GM10248 (cell line): ENCODE measurements at regions not wholly inside any gene's neighbourhood (a gene's known extent, or its start where the extent isn't known, plus 50 kb on each side); places are given as distances from the start of the nearest gene placed in this dataset.
A peak's percentile ranks its signal among the peaks of the same experiment; 100 is the strongest.

ENCODE experiments used
- CTCF ChIA-PET: fragments of 300-600 bp; sonication (Branson Sonifier 250); formaldehyde crosslinking; extraction: SDS; loops from one replicate; lab custom pipeline; 2021; ENCODE audit warnings: antibody characterized with exemption; lab: Yijun Ruan, JAX
- POLR2A ChIA-PET: fragments of 350-650 bp; sonication (Branson Sonifier 250); formaldehyde crosslinking; extraction: SDS; loops from one replicate; lab custom pipeline; 2020; ENCODE audit warnings: antibody characterized with exemption; lab: Yijun Ruan, JAX
- DNase-seq: peaks from one replicate; pipeline ENCODE4 v3.0.0; 2012; ENCODE audit errors: extremely low spot score
- TF ChIP-seq, protein P1 (sequence below): IDR thresholded peaks from 2 replicates; pipeline ENCODE4 v1.5.1; 2012; ENCODE audit warnings: mild to moderate bottlenecking, low read depth; ENCODE audit errors: extremely low read depth, missing control alignments, control extremely low read depth

DNA sequence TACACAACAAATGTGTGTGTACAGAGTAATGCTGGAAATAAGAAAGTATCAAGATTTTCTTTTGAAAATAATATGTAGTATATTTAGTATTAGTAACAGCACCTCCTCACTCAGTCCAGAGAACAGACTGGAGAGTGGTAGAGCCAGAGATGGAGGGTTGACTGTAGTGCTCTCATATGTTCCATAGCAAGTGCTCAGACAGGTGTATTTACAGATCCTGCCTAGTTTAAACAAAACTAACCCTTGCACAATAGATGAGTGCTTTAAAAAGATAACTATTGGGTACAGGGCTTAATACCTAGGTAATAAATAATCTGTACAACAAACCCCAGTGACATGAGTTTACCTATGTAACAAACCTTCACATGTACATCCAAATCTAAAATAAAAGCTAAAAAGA, 381.0 kb upstream of the EMCN start:
- CTCF ChIA-PET: interaction anchor here (1.1 to 1.4 kb wide), 2 partner anchors 16 to 17 kb away, joined by 3 read pairs; no protein-coding TSS in a partner anchor
- no peak for DNase-seq
- POLR2A ChIA-PET: no interaction called here
- TF ChIP-seq, protein P1, sequence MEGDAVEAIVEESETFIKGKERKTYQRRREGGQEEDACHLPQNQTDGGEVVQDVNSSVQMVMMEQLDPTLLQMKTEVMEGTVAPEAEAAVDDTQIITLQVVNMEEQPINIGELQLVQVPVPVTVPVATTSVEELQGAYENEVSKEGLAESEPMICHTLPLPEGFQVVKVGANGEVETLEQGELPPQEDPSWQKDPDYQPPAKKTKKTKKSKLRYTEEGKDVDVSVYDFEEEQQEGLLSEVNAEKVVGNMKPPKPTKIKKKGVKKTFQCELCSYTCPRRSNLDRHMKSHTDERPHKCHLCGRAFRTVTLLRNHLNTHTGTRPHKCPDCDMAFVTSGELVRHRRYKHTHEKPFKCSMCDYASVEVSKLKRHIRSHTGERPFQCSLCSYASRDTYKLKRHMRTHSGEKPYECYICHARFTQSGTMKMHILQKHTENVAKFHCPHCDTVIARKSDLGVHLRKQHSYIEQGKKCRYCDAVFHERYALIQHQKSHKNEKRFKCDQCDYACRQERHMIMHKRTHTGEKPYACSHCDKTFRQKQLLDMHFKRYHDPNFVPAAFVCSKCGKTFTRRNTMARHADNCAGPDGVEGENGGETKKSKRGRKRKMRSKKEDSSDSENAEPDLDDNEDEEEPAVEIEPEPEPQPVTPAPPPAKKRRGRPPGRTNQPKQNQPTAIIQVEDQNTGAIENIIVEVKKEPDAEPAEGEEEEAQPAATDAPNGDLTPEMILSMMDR: no peak

DNA sequence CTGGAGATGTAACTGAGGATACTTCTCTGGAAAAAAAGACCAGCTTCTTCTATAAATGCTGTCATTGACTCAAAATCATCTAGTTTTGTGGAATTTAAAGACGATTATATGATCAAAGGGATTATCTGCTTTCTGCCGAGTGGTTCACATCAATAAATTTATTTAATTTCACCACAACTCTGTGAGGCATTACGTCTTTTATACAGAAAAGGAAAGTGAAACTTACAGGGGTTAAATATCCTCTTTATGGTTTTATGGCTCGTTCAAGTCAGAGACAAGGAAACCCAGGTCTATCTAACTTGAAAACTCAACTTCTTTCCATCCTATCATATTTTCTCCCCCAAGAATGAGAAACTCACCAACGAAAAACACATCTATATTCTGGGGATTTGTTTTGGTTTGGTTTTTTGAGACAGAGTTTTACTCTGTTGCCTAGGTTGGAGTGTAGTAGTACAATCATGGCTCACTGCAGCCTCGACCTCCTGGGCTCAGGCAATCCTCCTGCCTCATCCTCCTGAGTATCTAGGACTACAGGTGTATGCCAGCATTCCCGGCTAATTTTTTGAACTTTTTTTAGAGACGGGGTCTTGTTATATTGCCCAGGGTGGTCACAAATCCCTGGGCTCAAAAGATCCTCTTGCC, 377.9 kb upstream of the EMCN start:
- ChIA-PET CTCF (no interaction called here), POLR2A (no interaction called here)
- peak; percentile 36 for DNase-seq
- TF ChIP-seq, protein P1: no peak

DNA sequence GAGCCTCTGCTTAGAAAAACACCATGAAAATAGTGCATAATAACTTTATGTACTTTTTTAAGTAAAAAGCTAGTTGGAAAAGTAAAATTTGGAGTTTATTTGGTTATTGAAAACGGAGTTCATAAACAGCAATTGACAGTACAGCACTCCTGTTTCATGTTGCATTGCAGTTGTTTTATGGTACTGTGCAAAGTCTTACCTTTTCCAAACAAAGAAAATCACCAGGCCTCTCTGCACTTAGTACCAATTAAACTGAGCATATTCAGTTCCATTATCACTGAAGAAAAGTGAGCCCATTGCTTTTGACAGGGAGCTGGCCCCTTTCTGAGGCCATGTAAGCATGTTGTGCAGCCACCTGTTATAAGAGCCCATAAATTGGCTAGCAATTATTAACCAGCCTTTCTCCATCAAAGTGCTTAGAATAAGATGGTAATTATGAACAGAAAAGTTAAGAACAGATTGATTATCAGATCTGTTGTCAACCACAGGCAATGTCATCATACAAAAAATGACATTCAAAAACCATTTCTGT, 376.6 kb upstream of the EMCN start:
- ChIA-PET POLR2A (no interaction called here), CTCF (no interaction called here)
- TF ChIP-seq, protein P1: no peak
- no peak for DNase-seq

DNA sequence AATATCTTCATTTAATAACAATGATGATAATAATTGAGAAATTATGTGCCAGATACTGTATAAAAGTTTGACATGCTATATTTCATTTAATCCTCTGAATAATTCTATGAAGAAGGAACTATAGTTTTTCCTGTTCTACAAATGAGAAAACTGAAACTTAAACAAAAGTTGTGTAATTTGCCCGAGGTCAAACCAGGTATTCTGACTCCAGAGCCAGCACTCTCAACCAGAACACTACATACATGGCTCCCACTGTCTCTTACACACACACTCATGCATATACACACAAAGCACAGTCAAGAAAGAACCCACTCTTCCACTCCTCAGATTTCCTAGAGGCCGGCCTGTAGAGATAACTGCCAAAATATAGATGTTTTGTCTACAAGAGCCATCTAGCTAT, 374.0 kb upstream of the EMCN start:
- CTCF ChIA-PET: no interaction called here
- POLR2A ChIA-PET: no interaction called here
- TF ChIP-seq, protein P1: no peak
- DNase-seq: no peak

DNA sequence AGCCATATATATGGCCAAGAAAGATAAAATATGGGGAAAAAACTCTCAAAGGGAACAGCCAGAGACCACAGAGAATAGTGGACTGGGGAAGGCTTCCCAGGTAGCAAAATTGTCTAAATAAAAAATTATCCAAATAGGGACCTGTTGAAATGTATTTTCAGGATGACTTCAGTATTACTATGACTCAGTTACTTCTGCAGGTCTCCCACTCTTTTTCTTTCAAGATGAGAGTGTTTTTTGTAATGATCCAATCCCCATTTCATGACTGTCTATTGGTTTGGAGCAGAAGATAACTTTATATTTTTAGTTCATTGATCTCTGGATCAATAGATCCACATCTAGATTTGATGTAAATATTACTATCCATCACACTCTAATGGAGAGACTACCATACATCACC, 372.1 kb upstream of the EMCN start:
- no peak for DNase-seq
- ChIA-PET POLR2A (no interaction called here), CTCF (interaction anchor here (1.4 kb wide), 1 partner anchor 12 kb away, joined by 4 read pairs; no protein-coding TSS in a partner anchor)
- TF ChIP-seq, protein P1: no peak

DNA sequence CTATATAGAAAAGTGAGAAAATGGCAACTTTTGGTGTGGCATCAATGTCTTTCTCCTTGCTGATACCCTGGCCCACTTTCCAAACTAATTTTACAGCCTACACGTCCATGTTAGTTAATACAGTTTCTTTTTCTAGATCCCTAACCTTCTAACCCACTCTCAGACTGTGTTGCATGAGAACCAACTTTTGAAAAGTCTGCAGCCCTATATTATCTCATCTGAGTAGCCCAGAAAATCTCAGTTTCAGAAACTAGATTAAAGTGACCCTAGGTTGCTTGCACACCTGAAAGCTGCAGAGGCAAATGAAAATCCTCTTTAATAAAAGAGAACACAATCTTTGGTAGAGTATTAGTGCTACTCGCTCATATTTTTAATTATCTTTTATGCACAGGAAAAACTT, 371.6 kb upstream of the EMCN start:
- ChIA-PET CTCF (no interaction called here), POLR2A (no interaction called here)
- TF ChIP-seq, protein P1: no peak
- no peak for DNase-seq
